ENCODE measurements at regions not wholly inside any gene's neighbourhood (a gene's known extent, or its start where the extent isn't known, plus 50 kb on each side); places are given as distances from the start of the nearest gene placed in this dataset.

- Histone ChIP-seq H3K27me3 (ENCODE audit: control insufficient read depth in 4 of 4, insufficient read depth in 4 of 4, low read length in 3 of 4) (no peaks in the 10 kb centered on the region), H3K9me3 (ENCODE audit: control insufficient read depth in 4 of 4, low read length in 3 of 4) (no peaks in the 10 kb centered on the region), H3K4me1 (ENCODE audit: control insufficient read depth in 4 of 4, insufficient read depth in 4 of 4, low read length in 3 of 4) (peaks cover 0 to 14% (median 12%) of the 10 kb centered on the region in 4 donors)
These were observed 202.8 kb upstream of the BCL6 start for GRCh38 chr3:187947927-187948682.

GRCh38 chr3:187949093-187949820 is 204.0 kb upstream of the BCL6 start:
- Histone ChIP-seq H3K4me3 (ENCODE audit: low read depth in 1 of 3, low read length in 3 of 3) (no peak overlapping the region), H3K27ac (ENCODE audit: low read depth in 1 of 2, low read length in 2 of 2) (no peak overlapping the region), H3K36me3 (ENCODE audit: control insufficient read depth in 4 of 4, insufficient read depth in 3 of 4, low read depth in 1 of 4, low read length in 3 of 4) (no peaks in the 10 kb centered on the region), H3K4me1 (ENCODE audit: control insufficient read depth in 4 of 4, insufficient read depth in 4 of 4, low read length in 3 of 4) (peaks cover 0 to 16% (median 12%) of the 10 kb centered on the region in 4 donors), H3K9me3 (ENCODE audit: control insufficient read depth in 4 of 4, low read length in 3 of 4) (no peaks in the 10 kb centered on the region), H3K9ac (ENCODE audit: low read depth in 1 of 2, low read length in 2 of 2) (no peak overlapping the region), H3K27me3 (ENCODE audit: control insufficient read depth in 4 of 4, insufficient read depth in 4 of 4, low read length in 3 of 4) (no peaks in the 10 kb centered on the region)
- no peak for DNase-seq (ENCODE audit: low spot score)
- TF ChIP-seq FOXA1 (IDR thresholded peaks at IDR 0.05) (no peak), JUND (IDR thresholded peaks at IDR 0.05) (no peak), EGR1 (IDR thresholded peaks at IDR 0.05; ENCODE audit: low read depth in 2 of 2) (no peak), HNF4A (conservative IDR thresholded peaks at IDR 0.05) (no peak)
- WGBS, result 82% methylated on average over 4 of the region's 4 CpGs

More at GRCh38 chr3:187947927-187948682, 202.8 kb upstream of the BCL6 start:
- H3K27ac ChIP-seq (ENCODE audit: low read depth in 1 of 2, low read length in 2 of 2), result no peak overlapping the region
- WGBS, result 78% methylated on average over 5 of the region's 5 CpGs
- no peaks in the 10 kb centered on the region for H3K36me3 ChIP-seq (ENCODE audit: control insufficient read depth in 4 of 4, insufficient read depth in 3 of 4, low read depth in 1 of 4, low read length in 3 of 4)
- H3K4me3 ChIP-seq (ENCODE audit: low read depth in 1 of 3, low read length in 3 of 3), result no peak overlapping the region
- DNase-seq (ENCODE audit: low spot score), result no peak
- TF ChIP-seq FOXA1 (IDR thresholded peaks at IDR 0.05) (no peak), TAF1 (conservative IDR thresholded peaks at IDR 0.05) (no peak), REST (IDR thresholded peaks at IDR 0.05) (no peak)
- H3K9ac ChIP-seq (ENCODE audit: low read depth in 1 of 2, low read length in 2 of 2), result no peak overlapping the region

GRCh38 chr3:187950671-187951070 is 203.3 kb upstream of the LPP start:
- H3K9me3 ChIP-seq (ENCODE audit: control insufficient read depth in 4 of 4, low read length in 3 of 4), result no peaks in the 10 kb centered on the region
- peaks cover 2 to 30% (median 25%) of the 10 kb centered on the region in 4 donors for H3K4me1 ChIP-seq (ENCODE audit: control insufficient read depth in 4 of 4, insufficient read depth in 4 of 4, low read length in 3 of 4)
- no peak overlapping the region for H3K27ac ChIP-seq (ENCODE audit: low read depth in 1 of 2, low read length in 2 of 2)
- no peak overlapping the region for H3K4me3 ChIP-seq (ENCODE audit: low read depth in 1 of 3, low read length in 3 of 3)
- DNase-seq (ENCODE audit: low spot score), result no peak
- no peaks in the 10 kb centered on the region for H3K36me3 ChIP-seq (ENCODE audit: control insufficient read depth in 4 of 4, insufficient read depth in 3 of 4, low read depth in 1 of 4, low read length in 3 of 4)
- no peak overlapping the region for H3K9ac ChIP-seq (ENCODE audit: low read depth in 1 of 2, low read length in 2 of 2)
- H3K27me3 ChIP-seq (ENCODE audit: control insufficient read depth in 4 of 4, insufficient read depth in 4 of 4, low read length in 3 of 4), result no peaks in the 10 kb centered on the region
- WGBS, result 95% methylated on average over 4 of the region's 4 CpGs
- TF ChIP-seq YY1 (IDR thresholded peaks at IDR 0.05) (no peak), GABPA (IDR thresholded peaks at IDR 0.05 in 1 of 2, conservative IDR thresholded peaks at IDR 0.05 in 1 of 2) (no peak), HNF4A (conservative IDR thresholded peaks at IDR 0.05) (no peak), FOXA1 (IDR thresholded peaks at IDR 0.05) (no peak), ZBTB33 (IDR thresholded peaks at IDR 0.05) (no peak), FOXA2 (IDR thresholded peaks at IDR 0.05) (no peak), JUND (IDR thresholded peaks at IDR 0.05) (no peak), NR2F2 (IDR thresholded peaks at IDR 0.05) (no peak), ATF3 (IDR thresholded peaks at IDR 0.05) (no peak), TAF1 (conservative IDR thresholded peaks at IDR 0.05) (no peak), CTCF (IDR thresholded peaks at IDR 0.05; ENCODE audit: low read depth, low read length, missing input control) (no peak), REST (IDR thresholded peaks at IDR 0.05) (no peak), SP1 (IDR thresholded peaks at IDR 0.05) (no peak)

Data from liver (tissue), 8 donors.